Aorta (tissue), 5 donors: ENCODE measurements at regions not wholly inside any gene's neighbourhood (a gene's known extent, or its start where the extent isn't known, plus 50 kb on each side); places are given as distances from the start of the nearest gene placed in this dataset.

Source experiments
- ATAC-seq: fragments of 200-7000 bp; cut with Tn5 transposase; one replicate; pipeline ENCODE4 v1.9.1; 2022; ENCODE audit warnings: moderate library complexity; ENCODE audit not compliant: low FRiP score
- DNase-seq, 2 donors: peaks; one replicate each; pipeline ENCODE4 v3.0.0-alpha.2; 2020
- H3K27ac ChIP-seq, 2 donors: one replicate each; pipeline ENCODE4 v1.5.1; 2013; ENCODE audit warnings: low read length in 2 of 2, mild to moderate bottlenecking in 2 of 2, moderate library complexity in 2 of 2, control low read depth in 1 of 2, inconsistent platforms in 1 of 2, low read depth in 1 of 2
- H3K27me3 ChIP-seq, 2 donors: one replicate each; pipeline ENCODE4 v1.6.1; 2013; ENCODE audit warnings: control low read depth in 1 of 2, low read length in 1 of 2, mild to moderate bottlenecking in 1 of 2, moderate library complexity in 1 of 2; ENCODE audit not compliant: insufficient read depth in 2 of 2, control insufficient read depth in 1 of 2
- H3K36me3 ChIP-seq, 2 donors: one replicate each; pipeline ENCODE4 v1.6.1; 2013; ENCODE audit warnings: control low read depth in 1 of 2, low read length in 1 of 2, mild to moderate bottlenecking in 1 of 2; ENCODE audit not compliant: insufficient read depth in 2 of 2, control insufficient read depth in 1 of 2
- H3K4me1 ChIP-seq, 2 donors: one replicate each; pipeline ENCODE4 v1.6.1; 2013; ENCODE audit warnings: low read length in 2 of 2, control low read depth in 1 of 2, mild to moderate bottlenecking in 1 of 2, moderate library complexity in 1 of 2; ENCODE audit not compliant: insufficient read depth in 2 of 2, control insufficient read depth in 1 of 2
- H3K4me3 ChIP-seq, 2 donors: one replicate each; pipeline ENCODE4 v1.5.1; 2013; ENCODE audit warnings: low read length in 2 of 2, control low read depth in 1 of 2, mild to moderate bottlenecking in 1 of 2
- H3K9me3 ChIP-seq: one replicate; pipeline ENCODE4 v1.6.1; 2013; ENCODE audit warnings: mild to moderate bottlenecking, low read length; ENCODE audit not compliant: control insufficient read depth
- WGBS, 2 donors: extraction: QIAGEN DNeasy Blood & Tissue Kit; methylation state at CpG; one replicate each; pipeline ENCODE4 v1.1.7; 2013; 5-methylcytosine and 5-hydroxymethylcytosine counted together
- intact Hi-C, 2 donors: fragments of 100-400 bp; cut with DNase I; formaldehyde crosslinking; loops; one replicate each; pipeline versions ENCODE4 v1.14.2 to v1.15.0; 2022
- donor health status: healthy with polysubstance abuse.
- donor health status: Bipolar disorder and iron deficiency.
- donor health status: DM: no; HTN: no; CAD: no.
- donor health status: DM: no; HTN: no; CAD: no.
- donor health status: DM: yes; HTN: yes; CAD: no.

- H3K36me3 ChIP-seq, result no peaks in the 10 kb centered on the region
- H3K4me1 ChIP-seq, result no peaks in the 10 kb centered on the region
- intact Hi-C loops, result no loop called here
- H3K4me3 ChIP-seq, result no peak overlapping the region
- H3K27ac ChIP-seq, result no peak overlapping the region
- WGBS, 2 donors, result 68 to 69% methylated on average over 6 of the region's 6 CpGs
- ATAC-seq (no peak), DNase-seq (no peak)
- peaks cover 2% of the 10 kb centered on the region for H3K9me3 ChIP-seq
- H3K27me3 ChIP-seq, result no peaks in the 10 kb centered on the region
These were observed 1003.3 kb downstream of the TBC1D22A start for GRCh38 chr22:47765757-47766156.

GRCh38 chr22:47762141-47762540 is 999.7 kb downstream of the TBC1D22A start:
- DNase-seq, result no peak
- Histone ChIP-seq H3K27me3 (no peaks in the 10 kb centered on the region), H3K27ac (no peak overlapping the region), H3K4me3 (no peak overlapping the region), H3K36me3 (no peaks in the 10 kb centered on the region), H3K4me1 (no peaks in the 10 kb centered on the region), H3K9me3 (peaks cover 2% of the 10 kb centered on the region)
- 76 to 82% methylated on average over 3 of the region's 3 CpGs for WGBS, 2 donors
- intact Hi-C loops, result no loop called here
- no peak for ATAC-seq

- no peaks in the 10 kb centered on the region for H3K27me3 ChIP-seq
- WGBS, 2 donors, result 57 to 77% methylated on average over 3 of the region's 3 CpGs
These were observed 997.5 kb downstream of the TBC1D22A start for GRCh38 chr22:47759909-47760308.

GRCh38 chr22:47757741-47758140 is 995.3 kb downstream of the TBC1D22A start:
- Histone ChIP-seq H3K36me3 (no peaks in the 10 kb centered on the region), H3K27me3 (no peaks in the 10 kb centered on the region), H3K27ac (no peak overlapping the region), H3K4me3 (no peak overlapping the region), H3K4me1 (no peaks in the 10 kb centered on the region), H3K9me3 (peaks cover 2% of the 10 kb centered on the region)
- DNase-seq, result no peak
- no peak for ATAC-seq
- intact Hi-C loops, result no loop called here
- WGBS, 2 donors, result 30 to 70% methylated on average over 3 of the region's 3 CpGs

More at GRCh38 chr22:47759909-47760308, 997.5 kb downstream of the TBC1D22A start:
- intact Hi-C loops, result no loop called here
- no peak for DNase-seq
- no peaks in the 10 kb centered on the region for H3K4me1 ChIP-seq
- no peak for ATAC-seq
- peaks cover 2% of the 10 kb centered on the region for H3K9me3 ChIP-seq
- no peak overlapping the region for H3K4me3 ChIP-seq
- no peak overlapping the region for H3K27ac ChIP-seq
- H3K36me3 ChIP-seq, result no peaks in the 10 kb centered on the region

- ATAC-seq, result no peak
- no peak for DNase-seq
- intact Hi-C loops, result no loop called here
- H3K4me3 ChIP-seq, result no peak overlapping the region
- H3K36me3 ChIP-seq, result no peaks in the 10 kb centered on the region
- no peaks in the 10 kb centered on the region for H3K4me1 ChIP-seq
- H3K9me3 ChIP-seq, result peaks cover 2% of the 10 kb centered on the region
- no peaks in the 10 kb centered on the region for H3K27me3 ChIP-seq
- 69 to 71% methylated on average over 3 of the region's 3 CpGs for WGBS, 2 donors
- no peak overlapping the region for H3K27ac ChIP-seq
These were observed 987.6 kb downstream of the TBC1D22A start for GRCh38 chr22:47750086-47750485.

GRCh38 chr22:47748957-47749356 is 986.5 kb downstream of the TBC1D22A start:
- ATAC-seq, result no peak
- H3K27ac ChIP-seq, result no peak overlapping the region
- intact Hi-C loops, result no loop called here
- H3K4me3 ChIP-seq, result no peak overlapping the region
- no peaks in the 10 kb centered on the region for H3K4me1 ChIP-seq
- H3K27me3 ChIP-seq, result no peaks in the 10 kb centered on the region
- no peak for DNase-seq
- no peaks in the 10 kb centered on the region for H3K36me3 ChIP-seq
- peaks cover 2% of the 10 kb centered on the region for H3K9me3 ChIP-seq
- WGBS, 2 donors, result 76 to 82% methylated on average over 11 of the region's 11 CpGs

- no peaks in the 10 kb centered on the region for H3K27me3 ChIP-seq
- no peak overlapping the region for H3K27ac ChIP-seq
- H3K4me1 ChIP-seq, result no peaks in the 10 kb centered on the region
- no peaks in the 10 kb centered on the region for H3K36me3 ChIP-seq
- intact Hi-C loops, result no loop called here
- ATAC-seq, result no peak
- WGBS, 2 donors, result 30 to 39% methylated on average over 6 of the region's 6 CpGs
- H3K9me3 ChIP-seq, result peaks cover 2% of the 10 kb centered on the region
- DNase-seq, result no peak
- no peak overlapping the region for H3K4me3 ChIP-seq
These were observed 985.8 kb downstream of the TBC1D22A start for GRCh38 chr22:47748271-47748670.

- H3K4me3 ChIP-seq, result no peak overlapping the region
- DNase-seq (no peak), ATAC-seq (no peak)
- intact Hi-C loops, result no loop called here
- no peaks in the 10 kb centered on the region for H3K36me3 ChIP-seq
- H3K27me3 ChIP-seq, result no peaks in the 10 kb centered on the region
- no peaks in the 10 kb centered on the region for H3K9me3 ChIP-seq
- H3K4me1 ChIP-seq, result no peaks in the 10 kb centered on the region
- 80 to 84% methylated on average over 10 of the region's 10 CpGs for WGBS, 2 donors
- no peak overlapping the region for H3K27ac ChIP-seq
These were observed 977.8 kb downstream of the TBC1D22A start for GRCh38 chr22:47740109-47740805.

- H3K4me3 ChIP-seq, result no peak overlapping the region
- H3K27ac ChIP-seq, result no peak overlapping the region
- no peaks in the 10 kb centered on the region for H3K27me3 ChIP-seq
- no peaks in the 10 kb centered on the region for H3K9me3 ChIP-seq
- no peaks in the 10 kb centered on the region for H3K4me1 ChIP-seq
- no peaks in the 10 kb centered on the region for H3K36me3 ChIP-seq
- no peak for DNase-seq
- intact Hi-C loops, result no loop called here
- peak; percentile 10 for ATAC-seq
- 54 to 64% methylated on average over 16 of the region's 16 CpGs for WGBS, 2 donors
These were observed 977.0 kb downstream of the TBC1D22A start for GRCh38 chr22:47739291-47740015.
